Stimulated activated CD8-positive, alpha-beta memory T cell treated with anti-CD3 and anti-CD28 coated beads, Interleukin-12 subunit alpha, Interleukin-12 subunit beta, amount 100 ng/mL, for 24 hours (primary cell): ENCODE measurements at regions not wholly inside any gene's neighbourhood (a gene's known extent, or its start where the extent isn't known, plus 50 kb on each side); places are given as distances from the start of the nearest gene placed in this dataset.

Experiments
- DNase-seq: peaks from one replicate; pipeline ENCODE4 v3.0.0-alpha.2; 2020; ENCODE audit errors: extremely low read depth

DNA sequence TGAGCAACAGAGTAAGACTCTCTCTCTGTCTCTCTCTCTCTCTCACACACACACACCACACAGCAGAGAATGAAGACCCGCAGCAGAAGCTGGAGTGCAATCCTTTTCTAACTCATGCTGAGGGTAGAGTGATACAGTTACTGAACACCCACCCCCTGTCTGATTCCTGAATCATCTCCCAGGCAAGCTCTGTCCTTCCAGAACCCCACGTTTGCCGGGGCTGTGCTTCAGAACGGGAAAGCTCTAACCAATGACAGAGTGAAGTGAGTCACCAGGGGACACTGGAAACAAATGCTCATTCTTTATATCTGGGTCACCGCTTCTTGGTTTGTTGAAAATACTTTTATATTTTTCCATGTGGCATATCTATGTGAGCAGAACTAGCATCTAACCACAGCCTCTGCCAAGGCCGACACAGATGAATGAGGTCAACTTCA, 553.7 kb upstream of the AMELY start:
- DNase-seq, result no peak

DNA sequence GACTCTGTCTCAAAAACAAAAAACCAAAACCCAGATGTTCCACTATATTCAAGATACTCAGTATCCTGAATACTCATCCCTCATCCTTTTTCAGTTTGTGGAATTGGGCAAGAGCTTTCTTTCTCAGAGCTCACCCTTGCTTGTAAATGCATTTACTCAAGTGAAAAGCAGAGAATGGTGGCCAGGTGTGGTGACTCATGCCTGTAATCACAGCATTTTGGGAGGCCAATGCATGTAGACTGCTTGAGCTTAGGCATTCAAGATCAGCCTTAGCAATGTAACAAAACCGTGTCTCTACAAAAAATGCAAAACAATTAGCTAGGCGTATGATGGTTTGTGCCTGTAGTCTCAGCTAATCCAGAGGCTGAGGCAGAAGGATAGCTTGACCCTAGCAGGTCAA, 553.2 kb upstream of the AMELY start:
- DNase-seq, result no peak

DNA sequence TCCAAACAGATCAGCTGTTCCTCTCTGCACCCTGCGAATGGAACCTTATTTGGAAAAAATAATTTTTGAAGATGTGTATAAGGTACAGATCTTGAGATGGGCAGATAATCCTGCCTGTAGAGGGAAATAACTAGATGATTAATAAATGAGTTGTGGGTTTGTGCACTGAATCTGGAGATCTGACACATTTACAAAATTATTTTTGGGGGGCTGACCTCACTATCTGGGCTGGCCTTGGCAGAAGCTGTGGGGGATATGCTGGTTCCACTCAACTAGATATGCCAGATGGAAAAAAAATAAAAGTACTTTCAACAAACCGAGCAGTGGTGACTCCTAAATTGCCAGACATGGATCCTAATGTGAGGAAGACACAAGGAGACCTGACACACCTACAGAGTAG, 552.2 kb upstream of the AMELY start:
- DNase-seq, result no peak

DNA sequence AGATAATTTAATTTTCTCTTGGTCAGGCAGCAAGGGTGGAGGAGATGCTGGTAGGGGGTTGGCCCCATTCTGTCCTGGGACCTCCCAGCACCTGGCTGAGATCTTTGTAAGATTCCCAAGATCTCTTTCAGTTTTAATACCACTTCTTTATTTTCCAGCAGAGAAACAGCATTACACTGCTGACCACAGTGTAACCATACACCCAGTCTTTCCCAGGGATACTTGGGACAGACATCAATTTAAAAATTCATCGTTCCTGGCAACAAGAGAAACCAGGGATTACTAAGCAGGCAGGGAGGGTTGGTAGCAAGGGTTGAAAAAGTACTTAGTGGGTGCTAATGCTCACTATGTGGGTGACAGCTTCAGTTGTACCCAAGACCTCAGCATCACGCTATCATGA, 551.6 kb upstream of the AMELY start:
- no peak for DNase-seq

DNA sequence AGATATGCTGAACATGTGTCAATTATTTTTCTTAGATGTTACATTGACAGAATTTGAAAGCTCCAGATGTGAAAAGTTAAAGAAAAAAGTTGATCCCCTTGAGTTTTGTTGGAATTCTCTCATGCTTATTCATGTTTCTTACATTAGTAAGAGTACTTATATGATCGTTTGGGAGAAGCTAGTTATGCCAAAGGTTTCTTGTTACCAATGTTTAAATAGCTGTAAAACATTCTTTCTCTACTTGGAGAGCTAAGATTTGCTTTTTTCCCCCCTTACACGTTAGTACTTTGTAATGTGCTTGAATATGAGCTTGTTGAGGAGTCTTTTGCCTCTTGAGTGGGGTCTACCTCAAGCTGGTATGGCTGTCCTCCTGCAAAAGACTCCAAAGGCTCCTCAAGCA, 551.1 kb upstream of the AMELY start:
- no peak for DNase-seq

DNA sequence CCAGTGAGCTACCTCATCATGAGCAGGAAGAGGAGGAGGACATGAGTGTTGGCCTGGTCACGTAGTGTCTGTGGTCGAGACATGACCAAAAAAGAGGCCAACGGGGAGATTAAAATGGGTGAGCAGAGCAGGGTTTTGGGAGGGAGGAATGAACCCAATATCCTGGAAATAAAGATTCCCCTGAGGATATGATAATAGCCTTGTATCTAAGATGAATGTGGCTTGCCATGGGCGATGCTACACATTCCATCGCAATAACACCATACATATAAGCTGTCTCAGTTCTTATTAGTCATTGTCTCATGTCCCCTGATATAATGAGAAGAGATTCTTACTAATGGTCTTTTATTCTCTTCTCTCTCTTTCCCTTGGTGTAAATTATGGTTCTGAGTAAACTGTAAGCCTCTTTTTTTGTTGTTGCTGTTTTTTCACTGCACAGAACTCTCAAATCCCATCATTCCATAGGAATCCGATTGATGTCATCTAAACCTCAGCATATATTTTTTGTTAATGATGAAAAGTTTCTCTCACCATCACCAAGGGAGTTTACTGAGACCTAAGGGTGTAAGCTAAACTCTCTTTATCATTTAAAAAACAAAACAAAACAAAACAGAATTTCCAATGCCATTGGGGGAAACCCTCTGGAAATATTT, 550.4 kb upstream of the AMELY start:
- DNase-seq, result no peak

DNA sequence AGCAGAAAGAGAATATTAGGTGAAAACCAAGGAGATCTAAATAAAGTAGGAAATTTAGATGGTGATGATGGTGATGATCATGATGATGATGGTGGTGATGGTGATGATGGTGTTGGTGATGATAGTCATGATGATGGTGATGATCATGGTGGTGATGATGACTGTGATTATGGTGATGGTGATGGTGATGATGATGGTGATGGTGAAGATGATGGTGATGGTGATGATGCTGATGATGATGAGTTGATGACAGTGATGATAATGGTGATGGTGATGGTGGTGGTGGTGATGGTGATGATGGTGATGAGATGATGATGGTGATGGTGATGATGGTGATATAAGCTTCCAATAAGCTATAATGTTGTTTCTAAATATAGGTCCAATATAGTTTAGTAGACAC, 548.2 kb upstream of the AMELY start:
- no peak for DNase-seq

DNA sequence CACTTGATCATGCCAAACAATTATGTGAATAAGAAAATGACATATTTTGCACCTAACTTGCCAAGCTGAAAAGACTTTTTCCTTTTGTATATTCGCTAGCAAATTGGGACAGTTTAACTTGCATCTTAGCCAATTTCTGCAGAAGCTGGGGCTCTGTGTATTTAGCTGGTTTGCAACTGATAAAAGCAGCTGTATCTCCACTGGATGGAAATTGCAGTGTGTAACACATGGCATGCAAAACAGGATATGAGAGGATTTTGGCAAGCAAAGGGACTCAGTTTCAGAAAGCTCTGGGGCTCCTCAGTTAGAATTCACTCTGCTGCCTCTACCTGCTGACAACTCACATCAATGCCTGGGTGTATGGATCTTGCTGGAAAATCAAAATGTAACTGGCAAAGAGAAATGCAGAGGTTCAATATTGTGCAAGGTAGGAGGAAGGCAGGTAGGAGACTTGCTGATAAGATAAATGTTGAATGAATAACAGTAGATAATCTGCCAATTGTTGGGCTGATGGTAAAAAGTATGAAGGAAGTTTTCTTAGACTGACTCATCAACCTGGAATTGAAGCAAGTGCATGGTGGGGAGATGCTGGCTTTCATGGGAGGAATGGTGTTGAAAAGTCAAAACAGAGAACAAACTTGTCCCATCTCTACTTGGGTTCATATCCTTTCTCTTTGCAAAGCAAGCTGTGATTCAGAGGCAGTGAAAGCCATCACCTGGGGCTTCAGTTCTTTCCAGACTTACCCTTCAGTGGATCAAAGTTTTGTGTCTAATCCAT, 546.9 kb upstream of the AMELY start:
- DNase-seq, result no peak

DNA sequence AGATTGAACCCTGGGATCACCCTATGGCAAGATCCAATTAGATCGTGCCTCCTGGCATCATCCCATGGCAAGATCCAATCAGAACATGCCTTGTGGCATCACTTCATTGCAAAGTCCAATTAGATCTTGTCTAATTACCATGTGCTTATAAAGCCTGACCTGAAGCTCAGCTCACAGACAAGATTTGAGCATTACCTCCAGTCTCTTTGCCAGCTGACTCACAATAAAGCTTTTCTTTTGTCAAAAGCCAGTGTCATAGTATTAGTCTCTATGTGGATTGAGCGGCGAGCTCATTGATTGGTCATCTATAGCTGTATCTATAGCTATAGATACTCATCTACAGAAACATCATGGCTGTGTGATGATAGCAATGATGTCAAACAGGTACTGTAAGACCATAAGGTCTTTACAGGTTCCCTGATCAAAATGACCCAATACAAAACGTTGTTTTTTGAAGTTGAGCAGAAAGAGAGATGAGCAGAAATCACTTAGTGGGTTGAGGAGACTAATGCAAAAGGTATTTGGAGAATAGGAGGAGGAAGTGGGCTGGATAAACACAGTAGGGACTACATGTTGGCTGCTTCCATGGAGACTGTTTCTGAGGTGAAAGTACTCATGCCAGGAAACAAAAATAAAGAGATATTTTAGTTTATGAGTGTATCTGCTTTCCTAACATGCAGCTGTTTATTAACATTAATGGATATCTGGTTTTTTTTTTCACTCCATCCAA, 545.9 kb upstream of the AMELY start:
- no peak for DNase-seq

DNA sequence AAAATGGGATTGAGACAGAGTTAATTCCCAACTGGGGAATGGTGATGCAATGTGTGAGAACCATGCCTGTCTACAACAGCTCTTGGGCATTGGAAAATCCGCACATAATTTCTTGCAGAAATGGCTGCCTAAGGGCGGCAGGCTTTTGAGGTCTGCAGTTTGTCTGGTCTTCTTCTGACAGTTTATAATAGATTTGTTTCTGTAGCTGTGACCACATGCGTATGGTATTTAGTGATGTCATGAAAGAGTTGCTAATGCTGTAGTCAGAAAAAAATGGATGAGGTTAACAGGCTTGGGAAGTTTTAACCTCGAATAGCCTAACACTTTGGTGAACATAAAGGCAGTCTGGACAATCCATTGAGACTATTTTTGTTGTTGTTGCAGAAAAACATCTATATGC, 544.1 kb upstream of the AMELY start:
- DNase-seq, result no peak

DNA sequence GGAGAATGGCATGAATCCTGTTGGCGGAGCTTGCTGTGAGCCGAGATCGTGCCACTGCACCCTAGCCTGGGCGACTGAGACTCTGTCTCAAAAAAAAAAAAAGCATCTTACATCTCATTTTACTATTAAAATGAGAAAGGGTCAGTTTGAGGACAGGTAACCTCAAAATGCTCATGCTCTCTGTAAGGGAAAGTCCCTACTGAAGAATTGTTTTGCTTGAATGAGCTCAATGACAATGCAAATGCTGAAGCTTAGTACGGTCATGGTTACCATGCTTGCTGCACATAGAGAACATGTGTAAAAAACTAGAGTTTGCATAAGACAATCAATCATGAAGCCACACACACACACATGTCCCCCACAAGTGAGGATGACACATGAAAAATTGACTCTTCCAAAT, 541.8 kb upstream of the AMELY start:
- DNase-seq, result no peak

DNA sequence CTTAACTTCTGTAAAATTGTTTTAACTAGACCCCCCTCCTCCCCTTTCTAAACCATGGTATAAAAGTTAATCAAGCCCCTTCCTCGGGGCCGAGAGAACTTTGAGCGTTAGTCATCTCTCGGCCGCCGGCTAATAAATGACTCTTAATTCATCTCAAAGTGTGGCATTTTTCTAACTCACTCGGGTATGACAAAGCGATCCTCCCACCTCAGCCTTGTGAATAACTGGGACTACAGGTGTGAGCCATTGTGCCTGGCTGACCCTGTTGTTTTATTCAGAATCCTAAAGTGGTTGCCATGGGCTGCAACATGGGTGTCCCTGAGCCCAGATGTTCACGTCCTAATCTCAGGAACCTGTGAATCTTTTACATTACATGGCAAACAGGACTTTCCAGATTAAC, 540.7 kb upstream of the AMELY start:
- no peak for DNase-seq

DNA sequence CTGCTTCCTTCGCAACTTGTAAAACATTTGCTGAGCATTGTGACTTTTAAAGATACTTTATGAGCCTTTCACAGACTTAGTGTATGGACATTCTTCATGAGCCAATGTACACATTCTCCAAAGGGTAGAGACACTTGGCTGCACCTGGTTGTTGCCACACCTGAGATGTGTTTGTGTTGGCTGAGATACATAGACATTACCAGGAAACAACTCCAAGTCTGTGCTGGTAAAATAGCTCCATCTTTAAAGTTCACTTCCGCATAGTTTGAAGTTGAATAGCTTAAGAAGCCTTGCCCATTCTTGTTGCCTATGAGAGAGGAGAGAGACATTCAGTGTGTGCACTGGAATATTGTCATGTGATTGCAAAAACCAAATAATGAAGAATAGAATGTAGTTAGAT, 538.3 kb upstream of the AMELY start:
- no peak for DNase-seq

DNA sequence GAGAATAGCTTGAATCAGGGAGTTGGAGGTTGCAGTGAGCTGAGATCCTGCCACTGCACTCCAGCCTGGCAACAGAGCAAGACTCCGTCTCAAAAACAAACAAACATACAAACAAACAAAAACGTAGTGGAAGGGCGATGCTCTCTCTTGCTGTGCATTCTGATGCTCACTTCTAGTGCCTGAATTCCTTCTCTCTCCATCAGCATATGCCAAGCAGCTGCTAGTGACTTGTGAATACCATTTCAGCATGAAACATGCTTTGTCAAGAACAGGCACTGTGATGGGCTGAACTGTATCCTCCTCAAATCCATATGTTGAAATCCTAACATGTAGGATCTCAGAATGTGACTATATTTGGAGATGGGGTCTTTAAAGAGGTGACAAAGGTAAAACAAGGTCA, 537.1 kb upstream of the AMELY start:
- DNase-seq, result no peak

DNA sequence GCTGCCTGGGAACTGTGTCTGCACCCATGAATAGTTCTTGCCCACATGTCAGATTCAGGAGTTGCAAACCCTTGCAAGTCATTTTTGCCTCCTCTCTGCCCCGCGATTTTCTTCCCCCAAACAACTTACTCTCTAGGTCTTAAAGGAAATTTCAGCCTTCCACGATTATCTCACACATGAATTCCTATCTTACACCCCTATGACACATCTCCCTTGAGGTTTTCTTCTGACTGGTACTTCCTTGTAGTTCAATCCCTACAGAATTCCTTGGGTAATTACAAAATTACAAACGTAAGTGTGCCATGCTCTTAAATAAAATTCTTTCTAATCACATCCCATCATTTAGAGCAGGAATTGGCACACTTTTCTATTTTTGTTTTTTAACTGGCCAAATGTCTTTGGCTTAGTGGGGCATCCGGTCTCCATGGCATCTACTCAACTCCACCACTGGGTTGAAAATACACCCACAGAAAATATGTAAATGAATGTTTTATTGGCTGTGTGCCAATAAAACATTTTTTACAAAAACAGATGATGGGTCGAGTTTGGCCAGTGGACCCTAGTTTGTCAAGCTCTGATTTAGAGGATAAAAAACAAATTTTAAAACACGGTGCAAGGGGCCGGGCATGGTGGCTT, 536.4 kb upstream of the AMELY start:
- DNase-seq, result no peak

DNA sequence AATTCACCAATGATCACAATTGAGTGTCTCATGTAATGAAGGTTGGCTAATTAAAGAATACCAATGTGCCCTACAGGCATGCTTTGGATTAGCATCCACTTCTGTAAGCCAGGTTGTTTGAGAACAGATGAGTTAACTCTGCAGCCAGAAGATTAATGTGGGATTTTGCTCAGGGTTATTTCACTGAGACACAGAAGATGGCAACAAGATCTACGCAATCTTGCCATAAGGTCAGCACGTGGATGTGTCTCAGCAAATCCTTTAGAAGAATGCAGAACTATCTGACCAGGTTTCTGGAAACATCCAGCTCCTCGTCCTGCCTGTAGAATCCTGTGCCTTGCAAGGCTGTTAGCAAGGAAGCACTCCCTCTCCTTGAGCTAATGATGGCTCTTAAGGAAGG, 532.6 kb upstream of the AMELY start:
- no peak for DNase-seq

DNA sequence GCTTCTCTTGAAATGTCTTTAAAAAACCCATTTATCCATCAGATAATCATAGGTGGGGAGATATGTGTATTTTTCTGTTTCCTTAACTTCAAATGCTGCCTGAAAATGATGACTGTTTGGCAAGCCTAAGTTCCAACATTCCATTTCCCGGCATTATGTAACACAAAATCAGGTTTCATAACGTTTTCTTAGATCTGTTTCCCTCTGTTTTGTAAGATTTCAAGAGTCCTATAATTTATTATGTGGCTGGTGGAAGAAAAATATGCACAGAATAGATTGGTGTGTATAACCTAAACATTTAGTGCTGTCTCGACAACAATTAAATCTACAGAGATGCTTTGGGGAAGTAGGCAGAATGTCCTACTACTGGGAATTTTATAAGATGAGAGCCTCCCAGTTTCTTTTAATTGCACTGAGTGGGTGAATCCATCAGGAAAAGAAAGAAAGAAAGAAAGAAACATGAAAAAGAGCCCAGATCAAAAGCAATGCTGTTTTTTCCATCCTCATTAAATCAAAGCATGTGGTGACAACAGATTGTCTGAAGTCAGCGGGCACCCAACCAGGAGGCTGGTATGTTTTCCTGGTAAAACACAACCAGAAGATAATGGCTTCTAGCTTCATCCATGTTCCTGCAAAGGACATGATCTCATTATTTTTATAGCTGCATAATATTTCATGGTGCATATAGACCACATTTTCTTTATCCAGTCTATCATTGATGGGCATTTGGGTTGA, 529.4 kb upstream of the AMELY start:
- DNase-seq, result no peak

DNA sequence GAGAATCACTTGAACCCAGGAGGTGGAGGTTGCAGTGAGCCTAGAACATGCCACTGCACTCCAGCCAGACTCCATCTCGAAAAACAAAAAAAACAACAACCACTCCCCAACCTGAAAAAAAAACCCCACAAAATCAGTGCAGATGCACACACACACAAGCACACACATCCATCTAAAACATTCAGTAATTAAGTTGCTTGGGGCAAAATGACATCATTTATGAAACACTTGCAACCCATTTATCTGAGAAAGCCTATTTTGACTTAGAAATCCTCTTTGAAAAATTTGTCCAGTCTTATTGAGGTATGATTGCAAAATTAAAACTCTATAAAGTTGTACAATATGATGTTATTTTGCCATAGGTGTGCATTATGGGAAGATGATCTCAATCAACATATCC, 525.5 kb upstream of the AMELY start:
- DNase-seq, result no peak

DNA sequence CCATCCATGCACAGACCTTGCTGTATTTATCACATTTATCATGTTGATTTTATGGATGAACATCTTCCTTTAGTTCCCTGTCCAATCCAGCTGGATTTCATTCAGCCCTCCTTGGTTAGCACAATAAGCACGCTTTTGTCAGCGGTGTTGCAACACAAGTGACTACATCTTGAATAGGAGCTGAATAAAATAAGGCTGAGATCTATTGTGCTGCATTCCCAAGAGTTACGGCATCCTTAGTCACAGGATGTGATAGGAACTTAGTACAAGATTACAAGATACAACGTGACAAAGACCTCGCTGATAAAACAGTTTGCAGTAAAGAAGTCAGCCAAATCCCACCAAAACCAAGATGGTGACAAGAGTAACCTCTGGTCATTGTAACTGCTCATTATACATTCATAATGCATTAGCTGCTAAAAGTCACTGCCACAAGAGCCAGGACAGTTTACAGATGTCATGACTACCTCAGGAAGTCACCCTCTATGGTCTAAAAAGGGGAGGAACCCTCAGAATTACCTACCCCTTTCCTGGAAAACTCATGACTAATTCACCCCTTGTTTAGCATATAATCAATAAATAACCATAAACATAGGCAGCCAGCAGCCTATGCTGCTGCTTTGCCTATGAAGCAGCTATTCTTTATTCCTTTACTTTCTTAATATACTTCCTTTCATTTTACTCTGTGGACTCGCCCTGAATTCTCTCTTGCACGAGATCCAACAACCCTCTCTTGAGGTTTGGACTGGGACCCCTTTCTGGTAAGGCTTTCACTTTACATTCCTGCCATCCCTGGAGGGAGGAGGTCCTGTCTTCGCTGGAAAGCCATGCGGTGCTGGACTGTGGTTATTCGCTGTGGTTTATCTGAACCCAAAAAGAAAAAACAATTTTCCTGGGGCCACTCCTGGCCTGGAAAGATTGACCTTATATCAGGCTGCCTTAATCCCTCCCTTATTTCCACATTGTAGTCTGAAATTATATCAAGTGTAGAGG, 522.6 kb upstream of the AMELY start:
- no peak for DNase-seq

DNA sequence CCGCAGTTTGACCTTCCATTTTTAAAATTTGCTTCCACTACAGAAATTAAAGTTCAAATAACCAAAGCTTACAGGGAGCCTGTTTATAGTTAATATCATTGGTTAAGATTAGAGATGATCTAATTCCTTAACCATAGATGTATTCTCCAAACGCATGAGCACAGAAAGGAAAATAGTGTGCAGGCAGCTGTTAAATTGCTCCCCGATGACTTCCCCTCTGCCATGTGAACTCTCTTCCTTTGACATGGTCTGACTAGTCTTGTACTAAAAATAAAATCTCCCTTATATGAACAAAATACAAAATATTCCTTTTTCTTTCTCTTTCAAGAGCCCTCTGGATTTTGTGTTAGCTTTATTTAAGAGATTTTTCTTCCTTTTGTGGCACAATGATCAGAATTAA, 507.6 kb upstream of the AMELY start:
- DNase-seq, result no peak

DNA sequence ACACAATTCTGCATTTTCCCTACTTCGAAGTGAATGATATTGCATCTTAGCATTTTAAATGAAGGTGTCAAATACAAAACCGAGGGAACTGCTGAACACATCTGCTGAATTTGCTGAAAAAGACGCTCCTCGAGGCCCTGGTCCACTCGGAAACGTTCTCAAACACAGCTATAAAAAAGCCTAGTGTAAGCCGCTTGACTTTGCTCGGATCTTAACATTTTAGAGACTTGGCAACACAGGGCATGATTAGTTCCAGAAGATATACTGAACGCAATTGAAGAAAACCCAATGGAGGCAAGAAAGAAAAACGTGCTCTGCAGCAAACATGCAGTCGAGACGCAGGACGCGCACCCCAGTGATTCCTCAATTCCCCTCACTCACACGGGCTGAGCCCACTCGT, 506.4 kb upstream of the AMELY start:
- no peak for DNase-seq
